ENCODE measurements at regions not wholly inside any gene's neighbourhood (a gene's known extent, or its start where the extent isn't known, plus 50 kb on each side); places are given as distances from the start of the nearest gene placed in this dataset.

- peaks cover 14% of the 10 kb centered on the region for H3K4me1 Mint-ChIP-seq
- TF ChIP-seq, protein P1, sequence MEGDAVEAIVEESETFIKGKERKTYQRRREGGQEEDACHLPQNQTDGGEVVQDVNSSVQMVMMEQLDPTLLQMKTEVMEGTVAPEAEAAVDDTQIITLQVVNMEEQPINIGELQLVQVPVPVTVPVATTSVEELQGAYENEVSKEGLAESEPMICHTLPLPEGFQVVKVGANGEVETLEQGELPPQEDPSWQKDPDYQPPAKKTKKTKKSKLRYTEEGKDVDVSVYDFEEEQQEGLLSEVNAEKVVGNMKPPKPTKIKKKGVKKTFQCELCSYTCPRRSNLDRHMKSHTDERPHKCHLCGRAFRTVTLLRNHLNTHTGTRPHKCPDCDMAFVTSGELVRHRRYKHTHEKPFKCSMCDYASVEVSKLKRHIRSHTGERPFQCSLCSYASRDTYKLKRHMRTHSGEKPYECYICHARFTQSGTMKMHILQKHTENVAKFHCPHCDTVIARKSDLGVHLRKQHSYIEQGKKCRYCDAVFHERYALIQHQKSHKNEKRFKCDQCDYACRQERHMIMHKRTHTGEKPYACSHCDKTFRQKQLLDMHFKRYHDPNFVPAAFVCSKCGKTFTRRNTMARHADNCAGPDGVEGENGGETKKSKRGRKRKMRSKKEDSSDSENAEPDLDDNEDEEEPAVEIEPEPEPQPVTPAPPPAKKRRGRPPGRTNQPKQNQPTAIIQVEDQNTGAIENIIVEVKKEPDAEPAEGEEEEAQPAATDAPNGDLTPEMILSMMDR (IDR thresholded peaks at IDR 0.05; ENCODE audit: unreplicated experiment): no peak
- no peak overlapping the region for H3K27ac Mint-ChIP-seq
- peaks cover 4% of the 10 kb centered on the region for H3K9me3 Mint-ChIP-seq
- peaks cover 3% of the 10 kb centered on the region for H3K36me3 Mint-ChIP-seq
- H3K4me3 Mint-ChIP-seq: no peak overlapping the region
- no peaks in the 10 kb centered on the region for H3K27me3 Mint-ChIP-seq (ENCODE audit: low read depth)
- DNase-seq (ENCODE audit: low spot score in 2 of 2, unreplicated experiment in 2 of 2): no peak
Measured at GRCh38 chr9:16316911-16317817, 553.3 kb downstream of the BNC2 start.

GRCh38 chr9:16318516-16319060 is 551.9 kb downstream of the BNC2 start:
- Mint-ChIP-seq H3K9me3 (peaks cover 4% of the 10 kb centered on the region), H3K4me1 (peaks cover 14% of the 10 kb centered on the region), H3K27me3 (ENCODE audit: low read depth) (no peaks in the 10 kb centered on the region), H3K27ac (no peak overlapping the region), H3K36me3 (peaks cover 3% of the 10 kb centered on the region), H3K4me3 (no peak overlapping the region)
- DNase-seq (ENCODE audit: low spot score in 2 of 2, unreplicated experiment in 2 of 2): no peak
- TF ChIP-seq, protein P1 (IDR thresholded peaks at IDR 0.05; ENCODE audit: unreplicated experiment): no peak

DNA sequence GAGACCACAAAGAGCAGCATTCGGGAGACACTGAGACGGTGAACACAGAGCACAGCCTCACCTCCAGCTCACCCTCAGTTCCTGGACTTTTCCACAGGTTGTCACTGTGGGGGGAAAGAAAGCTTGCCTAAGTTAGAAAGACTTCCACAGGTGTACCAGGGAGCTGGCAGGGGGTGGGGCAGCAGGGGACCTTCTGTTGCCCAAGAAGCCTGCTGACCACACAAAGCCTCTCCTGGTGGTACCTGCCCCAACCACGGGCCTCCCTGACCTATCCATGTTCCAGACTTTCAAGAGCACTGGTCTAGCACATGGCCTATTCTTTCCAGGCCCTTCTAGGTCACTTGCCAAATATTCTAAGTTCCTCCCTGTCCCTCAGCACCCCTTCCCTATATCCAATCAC is 550.8 kb downstream of the BNC2 start:
- peaks cover 14% of the 10 kb centered on the region for H3K4me1 Mint-ChIP-seq
- TF ChIP-seq, protein P1 (IDR thresholded peaks at IDR 0.05; ENCODE audit: unreplicated experiment): no peak

GRCh38 chr9:16320338-16320902 is 550.0 kb downstream of the BNC2 start:
- no peak overlapping the region for H3K27ac Mint-ChIP-seq
- peaks cover 4% of the 10 kb centered on the region for H3K9me3 Mint-ChIP-seq
- no peaks in the 10 kb centered on the region for H3K27me3 Mint-ChIP-seq (ENCODE audit: low read depth)
- TF ChIP-seq, protein P1 (IDR thresholded peaks at IDR 0.05; ENCODE audit: unreplicated experiment): no peak
- H3K4me3 Mint-ChIP-seq: no peak overlapping the region
- peaks cover 3% of the 10 kb centered on the region for H3K36me3 Mint-ChIP-seq
- no peak for DNase-seq (ENCODE audit: low spot score in 2 of 2, unreplicated experiment in 2 of 2)
- H3K4me1 Mint-ChIP-seq: peaks cover 10% of the 10 kb centered on the region

More for the DNA sequence above, 550.8 kb downstream of the BNC2 start:
- H3K27me3 Mint-ChIP-seq (ENCODE audit: low read depth): no peaks in the 10 kb centered on the region
- peaks cover 3% of the 10 kb centered on the region for H3K36me3 Mint-ChIP-seq
- H3K27ac Mint-ChIP-seq: no peak overlapping the region
- H3K4me3 Mint-ChIP-seq: no peak overlapping the region
- peaks cover 4% of the 10 kb centered on the region for H3K9me3 Mint-ChIP-seq
- DNase-seq (ENCODE audit: low spot score in 2 of 2, unreplicated experiment in 2 of 2): no peak

DNA sequence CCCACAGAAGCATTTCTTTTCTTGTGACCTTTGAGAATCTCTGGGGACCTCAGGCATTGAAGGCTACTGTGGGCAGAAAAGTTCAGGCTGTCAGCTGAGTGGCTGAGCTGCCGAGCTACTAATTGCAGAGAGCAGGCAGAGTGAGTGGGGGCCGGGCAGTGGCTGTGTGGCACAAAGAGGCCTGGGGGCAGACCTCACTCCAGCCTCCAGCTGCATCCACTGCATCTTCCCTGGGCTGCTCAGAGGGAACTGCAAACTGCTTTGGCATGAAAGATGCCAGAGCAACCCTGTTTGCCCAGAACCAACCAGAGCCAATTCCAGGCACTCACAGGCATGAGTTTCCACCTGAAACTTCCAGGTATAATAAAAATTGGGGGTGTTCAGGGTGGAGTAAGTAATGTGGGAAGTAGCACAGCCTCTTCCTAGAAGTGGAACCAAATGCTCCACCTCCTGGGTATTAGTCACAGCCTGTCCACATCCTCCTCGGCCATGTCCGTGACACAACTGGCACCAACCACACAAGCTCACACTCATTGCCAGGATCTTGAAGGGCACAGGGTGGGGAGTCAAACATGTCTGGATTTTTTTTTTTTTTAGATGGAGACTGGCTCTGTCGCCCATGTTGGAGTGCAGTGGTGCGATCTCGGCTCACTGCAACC is 548.9 kb downstream of the BNC2 start:
- DNase-seq (ENCODE audit: low spot score in 2 of 2, unreplicated experiment in 2 of 2): no peak
- H3K27ac Mint-ChIP-seq: no peak overlapping the region
- peaks cover 3% of the 10 kb centered on the region for H3K36me3 Mint-ChIP-seq
- TF ChIP-seq, protein P1 (IDR thresholded peaks at IDR 0.05; ENCODE audit: unreplicated experiment): no peak
- no peak overlapping the region for H3K4me3 Mint-ChIP-seq
- peaks cover 4% of the 10 kb centered on the region for H3K9me3 Mint-ChIP-seq
- no peaks in the 10 kb centered on the region for H3K27me3 Mint-ChIP-seq (ENCODE audit: low read depth)
- no peaks in the 10 kb centered on the region for H3K4me1 Mint-ChIP-seq

All from mesothelial cell of epicardium (in vitro differentiated cells).